ENCODE measurements at regions not wholly inside any gene's neighbourhood (a gene's known extent, or its start where the extent isn't known, plus 50 kb on each side); places are given as distances from the start of the nearest gene placed in this dataset.

DNA sequence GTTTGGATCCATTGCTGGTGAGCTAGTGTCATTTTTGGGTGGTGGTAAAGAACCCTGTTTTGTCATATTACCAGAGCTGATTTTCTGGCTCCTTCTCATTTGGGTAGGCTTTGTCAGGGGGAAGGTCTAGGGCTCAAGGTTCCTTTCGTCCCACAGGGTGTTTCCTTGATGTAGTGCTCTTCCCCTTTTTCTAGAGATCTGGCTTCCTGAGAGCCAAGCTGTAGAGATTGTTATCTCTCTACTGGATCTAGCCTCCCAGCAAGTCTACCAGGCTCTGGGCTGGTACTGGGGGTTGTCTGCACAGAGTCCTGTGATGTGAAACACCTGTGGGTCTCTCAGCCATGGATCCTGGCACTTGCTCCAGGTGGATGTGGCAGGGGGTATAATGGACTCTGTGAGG, 145.9 kb downstream of the HINT1 start:
- H3K9ac ChIP-seq (ENCODE audit: control insufficient read depth, insufficient read depth, low read length), result no peak overlapping the region
- H3K4me2 ChIP-seq (ENCODE audit: control insufficient read depth, insufficient read depth), result no peak overlapping the region
- ATAC-seq (no peak), FAIRE-seq (no peak), DNase-seq (ENCODE audit: low read depth, low spot score) (no peak)
- H3K4me1 ChIP-seq (ENCODE audit: control insufficient read depth, insufficient read depth, low read length), result no peaks in the 10 kb centered on the region
- TF ChIP-seq GABPA (IDR thresholded peaks at IDR 0.05; ENCODE audit: low read depth) (no peak), ZBTB40 (IDR thresholded peaks at IDR 0.05; ENCODE audit: borderline replicate concordance) (no peak), HDAC6 (IDR thresholded peaks at IDR 0.05; ENCODE audit: unreplicated experiment) (no peak), TAF1 (IDR thresholded peaks at IDR 0.05; ENCODE audit: borderline replicate concordance, low read depth, low read length) (no peak), IKZF2 (IDR thresholded peaks at IDR 0.05) (no peak), RAD21 (IDR thresholded peaks at IDR 0.05; ENCODE audit: insufficient read depth, low read depth, low read length) (no peak), IRF4 (IDR thresholded peaks at IDR 0.05; ENCODE audit: low read depth, low read length) (no peak), EP300 (IDR thresholded peaks at IDR 0.05; ENCODE audit: borderline replicate concordance in 1 of 2, control insufficient read depth in 1 of 2, low read depth in 2 of 2, low read length in 2 of 2) (no peak), ZNF207 (IDR thresholded peaks at IDR 0.05; ENCODE audit: borderline replicate concordance) (no peak), BCLAF1 (IDR thresholded peaks at IDR 0.05) (no peak), JUNB (IDR thresholded peaks at IDR 0.05) (no peak), BMI1 (IDR thresholded peaks at IDR 0.05; ENCODE audit: borderline replicate concordance) (no peak), SMC3 (IDR thresholded peaks at IDR 0.05; ENCODE audit: borderline replicate concordance, low read length) (no peak), CBFB (IDR thresholded peaks at IDR 0.05; ENCODE audit: low read depth) (no peak), CREB1 (IDR thresholded peaks at IDR 0.05; ENCODE audit: low read depth) (no peak)
- in situ Hi-C loops (cut with MboI), result no loop called here
- H2AFZ ChIP-seq (ENCODE audit: control insufficient read depth, low read depth, low read length), result no peak overlapping the region
- POLR2A ChIA-PET, result no interaction called here
- WGBS (ENCODE audit: insufficient coverage, insufficient replicate concordance, low lambda C conversion rate, missing lambda C conversion rate), result 0% methylated on average over 1 of the region's 1 CpG
- H3K27me3 ChIP-seq (replicated peaks in 1 of 2; ENCODE audit: control insufficient read depth in 2 of 2, insufficient read depth in 2 of 2, low read length in 1 of 2), result no peaks in the 10 kb centered on the region
- no peak overlapping the region for H3K27ac ChIP-seq (ENCODE audit: control insufficient read depth, insufficient read depth)
- no peak overlapping the region for H3K4me3 ChIP-seq
- RAD21 ChIA-PET (ENCODE audit: unreplicated experiment), result no interaction called here
- H3K9me3 ChIP-seq (replicated peaks; ENCODE audit: control insufficient read depth, insufficient read depth, low read length), result no peaks in the 10 kb centered on the region
- CTCF ChIA-PET, result no interaction called here
- SMC1A ChIA-PET (ENCODE audit: uncharacterized antibody, unreplicated experiment), result no interaction called here
- no TSS peak for BruUV-seq (replicated peaks)
- intact Hi-C loops (cut with micrococcal nuclease; ENCODE audit: unreplicated experiment), result no loop called here
- H3K36me3 ChIP-seq (ENCODE audit: control insufficient read depth in 2 of 2, insufficient read depth in 2 of 2, low read length in 1 of 2), result no peaks in the 10 kb centered on the region
- no peaks in the 10 kb centered on the region for H3K79me2 ChIP-seq (ENCODE audit: control insufficient read depth, insufficient read depth, low read length)
- H4K20me1 ChIP-seq (ENCODE audit: control insufficient read depth, insufficient read depth), result no peaks in the 10 kb centered on the region
